Mucosa of descending colon (tissue), 3 donors: ENCODE measurements at regions not wholly inside any gene's neighbourhood (a gene's known extent, or its start where the extent isn't known, plus 50 kb on each side); places are given as distances from the start of the nearest gene placed in this dataset.

Experiments
- ATAC-seq: fragments of 200-7000 bp; cut with Tn5 transposase; one replicate; pipeline ENCODE4 v1.9.1; 2020; ENCODE audit warnings: mild to moderate bottlenecking, moderate library complexity
- DNase-seq, 3 donors: peaks; one replicate each; pipeline ENCODE4 v3.0.0-alpha.2; 2020
- H3K36me3 ChIP-seq: fragments of 200-600 bp; one replicate; pipeline ENCODE4 v1.8.0; 2021; ENCODE audit warnings: low read depth, mild to moderate bottlenecking
- H3K4me1 ChIP-seq: fragments of 200-600 bp; one replicate; pipeline ENCODE4 v1.8.0; 2021; ENCODE audit warnings: low read depth, mild to moderate bottlenecking
- H3K4me3 ChIP-seq: fragments of 200-600 bp; one replicate; pipeline ENCODE4 v1.8.0; 2021; ENCODE audit warnings: mild to moderate bottlenecking
- H3K9me3 ChIP-seq: fragments of 200-600 bp; one replicate; pipeline ENCODE4 v1.8.0; 2021; ENCODE audit warnings: mild to moderate bottlenecking
- CTCF ChIP-seq: fragments of 200-600 bp; IDR thresholded peaks from one replicate; pipeline ENCODE4 v1.8.0; 2022; ENCODE audit warnings: antibody characterized with exemption, mild to moderate bottlenecking
- intact Hi-C, 2 donors: fragments of 100-400 bp; cut with DNase I in 1 of 2; cut with micrococcal nuclease in 1 of 2; formaldehyde crosslinking; loops; one replicate each; pipeline versions ENCODE4 v1.11.0 to v1.11.1; 2022; cut with DNase I, micrococcal nuclease
- donor health status: DM: no; HTN: no; CAD: no; lungs with moderate emphysema.
- donor health status: DM: no; HTN: no; CAD: no.
- donor health status: DM: no; HTN: yes; CAD: no.

- intact Hi-C loops = no loop called here
- DNase-seq (no peak), ATAC-seq (no peak)
- Histone ChIP-seq H3K36me3 (no peaks in the 10 kb centered on the region), H3K4me3 (no peak overlapping the region), H3K4me1 (no peaks in the 10 kb centered on the region), H3K9me3 (peaks cover 14% of the 10 kb centered on the region)
- TF ChIP-seq CTCF = no peak
These were observed 264.7 kb upstream of the PRICKLE1 start for GRCh38 chr12:42854208-42854607.

GRCh38 chr12:42853370-42854140 is 264.0 kb upstream of the PRICKLE1 start:
- Histone ChIP-seq H3K9me3 (peaks cover 14% of the 10 kb centered on the region), H3K36me3 (no peaks in the 10 kb centered on the region), H3K4me3 (no peak overlapping the region), H3K4me1 (no peaks in the 10 kb centered on the region)
- intact Hi-C loops = no loop called here
- no peak for ATAC-seq
- no peak for TF ChIP-seq CTCF
- no peak for DNase-seq

GRCh38 chr12:42846782-42847181 is 257.2 kb upstream of the PRICKLE1 start:
- Histone ChIP-seq H3K36me3 (no peaks in the 10 kb centered on the region), H3K4me3 (no peak overlapping the region), H3K4me1 (no peaks in the 10 kb centered on the region), H3K9me3 (peaks cover 14% of the 10 kb centered on the region)
- TF ChIP-seq CTCF = no peak
- ATAC-seq (no peak), DNase-seq (no peak)
- intact Hi-C loops = no loop called here

- TF ChIP-seq CTCF = no peak
- DNase-seq = no peak
- intact Hi-C loops = no loop called here
- Histone ChIP-seq H3K9me3 (peaks cover 14% of the 10 kb centered on the region), H3K4me3 (no peak overlapping the region), H3K36me3 (no peaks in the 10 kb centered on the region), H3K4me1 (no peaks in the 10 kb centered on the region)
- ATAC-seq = no peak
These were observed 244.5 kb upstream of the PRICKLE1 start for GRCh38 chr12:42834062-42834461.

- intact Hi-C loops = no loop called here
- no peaks in the 10 kb centered on the region for H3K4me1 ChIP-seq
- no peak for TF ChIP-seq CTCF
- no peaks in the 10 kb centered on the region for H3K36me3 ChIP-seq
- ATAC-seq (no peak), DNase-seq (no peak)
- H3K9me3 ChIP-seq = peaks cover 19% of the 10 kb centered on the region
- H3K4me3 ChIP-seq = no peak overlapping the region
These were observed 239.3 kb upstream of the PRICKLE1 start for GRCh38 chr12:42828836-42829235.
